Activated CD8-positive, alpha-beta T cell treated with anti-CD3 and anti-CD28 coated beads for 36 hours (primary cell): ENCODE measurements at regions not wholly inside any gene's neighbourhood (a gene's known extent, or its start where the extent isn't known, plus 50 kb on each side); places are given as distances from the start of the nearest gene placed in this dataset.

ENCODE experiments used
- ATAC-seq: fragments of 200-7000 bp; cut with Tn5 transposase; one replicate; pipeline ENCODE4 v1.10.0; 2021; ENCODE audit warnings: mild to moderate bottlenecking, moderate library complexity
- CTCF ChIA-PET: fragments of 350-600 bp; sonication (Branson Sonifier 250); formaldehyde crosslinking; loops from one replicate; lab custom pipeline; 2021; ENCODE audit warnings: antibody characterized with exemption; lab: Charles Lee
- POLR2A ChIA-PET: fragments of 350-600 bp; sonication (Branson Sonifier 250); formaldehyde crosslinking; loops from one replicate; lab custom pipeline; 2021; ENCODE audit warnings: antibody characterized with exemption; lab: Charles Lee
- DNase-seq: peaks from one replicate; pipeline ENCODE4 v3.0.0-alpha.2; 2020
- H3K27ac Mint-ChIP-seq: one replicate; pipeline ENCODE4 v1.8.0; 2021; ENCODE audit warnings: mild to moderate bottlenecking, mixed read lengths
- H3K27me3 Mint-ChIP-seq: one replicate; pipeline ENCODE4 v1.8.0; 2021; ENCODE audit warnings: mixed read lengths
- H3K36me3 Mint-ChIP-seq: one replicate; pipeline ENCODE4 v1.8.0; 2021; ENCODE audit warnings: low read depth, mixed read lengths
- H3K4me1 Mint-ChIP-seq: one replicate; pipeline ENCODE4 v1.8.0; 2021; ENCODE audit warnings: low read depth, mixed read lengths
- H3K4me3 Mint-ChIP-seq: one replicate; pipeline ENCODE4 v1.8.0; 2021; ENCODE audit warnings: mild to moderate bottlenecking, moderate library complexity, mixed read lengths
- H3K9me3 Mint-ChIP-seq: one replicate; pipeline ENCODE4 v1.8.0; 2021; ENCODE audit warnings: mixed read lengths
- CTCF ChIP-seq: fragments of 200-600 bp; IDR thresholded peaks from one replicate; pipeline ENCODE4 v1.8.0; 2022; ENCODE audit warnings: antibody characterized with exemption, mild to moderate bottlenecking
- intact Hi-C: fragments of 100-400 bp; cut with micrococcal nuclease; formaldehyde crosslinking; loops from one replicate; pipeline ENCODE4 v1.10.0; 2022

DNA sequence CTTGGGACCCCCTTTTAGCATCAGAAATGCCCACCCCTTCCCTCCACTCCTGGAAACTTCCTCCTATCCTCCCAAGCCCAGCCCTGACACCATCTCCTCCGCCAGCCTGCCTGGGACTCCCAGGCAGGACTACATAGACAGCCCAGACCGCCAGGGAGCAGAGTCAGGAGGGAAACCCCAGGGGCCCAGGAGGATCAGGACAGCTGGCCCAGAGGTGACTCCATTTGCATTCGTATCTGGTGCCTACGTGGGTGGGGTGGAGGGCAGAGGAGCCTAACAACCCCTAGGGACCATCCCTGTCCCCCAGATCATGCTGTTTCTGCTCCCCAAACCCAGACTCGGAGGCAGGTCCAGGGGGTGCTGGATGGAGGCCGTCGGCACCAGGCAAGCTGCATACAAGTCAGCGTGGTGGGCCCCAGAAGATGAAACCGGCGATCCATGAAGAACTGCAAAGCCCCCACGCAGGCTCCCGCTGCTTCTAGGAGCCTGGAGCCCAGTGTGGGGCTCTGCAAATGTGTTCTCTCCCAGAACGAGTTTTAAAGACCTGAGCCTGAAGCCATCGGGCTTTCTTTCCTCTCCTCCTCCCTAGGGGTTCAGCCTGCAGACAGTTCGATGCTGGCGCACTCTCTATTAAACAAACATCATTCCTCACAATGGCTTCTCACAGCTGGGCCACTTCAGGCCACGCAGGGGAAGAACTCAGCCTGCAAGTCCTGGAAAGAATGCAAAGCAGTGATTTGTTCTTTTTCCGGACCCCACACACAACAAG is 1506.8 kb downstream of the BRD1 start:
- Mint-ChIP-seq H3K4me3 (no peak overlapping the region), H3K27ac (no peak overlapping the region), H3K36me3 (no peaks in the 10 kb centered on the region), H3K9me3 (peaks cover 7% of the 10 kb centered on the region), H3K4me1 (no peaks in the 10 kb centered on the region), H3K27me3 (peaks cover 2% of the 10 kb centered on the region)
- intact Hi-C loops, result no loop called here
- no peak for TF ChIP-seq CTCF
- ATAC-seq (no peak), DNase-seq (no peak)
- POLR2A ChIA-PET, result no interaction called here
- CTCF ChIA-PET, result no interaction called here

GRCh38 chr22:48320048-48320682 is 1507.5 kb downstream of the BRD1 start:
- DNase-seq (no peak), ATAC-seq (no peak)
- no peaks in the 10 kb centered on the region for H3K4me1 Mint-ChIP-seq
- H3K36me3 Mint-ChIP-seq, result no peaks in the 10 kb centered on the region
- intact Hi-C loops, result no loop called here
- no peak overlapping the region for H3K27ac Mint-ChIP-seq
- peaks cover 2% of the 10 kb centered on the region for H3K27me3 Mint-ChIP-seq
- ChIA-PET CTCF (no interaction called here), POLR2A (no interaction called here)
- no peak overlapping the region for H3K4me3 Mint-ChIP-seq
- H3K9me3 Mint-ChIP-seq, result peaks cover 5% of the 10 kb centered on the region
- no peak for TF ChIP-seq CTCF

DNA sequence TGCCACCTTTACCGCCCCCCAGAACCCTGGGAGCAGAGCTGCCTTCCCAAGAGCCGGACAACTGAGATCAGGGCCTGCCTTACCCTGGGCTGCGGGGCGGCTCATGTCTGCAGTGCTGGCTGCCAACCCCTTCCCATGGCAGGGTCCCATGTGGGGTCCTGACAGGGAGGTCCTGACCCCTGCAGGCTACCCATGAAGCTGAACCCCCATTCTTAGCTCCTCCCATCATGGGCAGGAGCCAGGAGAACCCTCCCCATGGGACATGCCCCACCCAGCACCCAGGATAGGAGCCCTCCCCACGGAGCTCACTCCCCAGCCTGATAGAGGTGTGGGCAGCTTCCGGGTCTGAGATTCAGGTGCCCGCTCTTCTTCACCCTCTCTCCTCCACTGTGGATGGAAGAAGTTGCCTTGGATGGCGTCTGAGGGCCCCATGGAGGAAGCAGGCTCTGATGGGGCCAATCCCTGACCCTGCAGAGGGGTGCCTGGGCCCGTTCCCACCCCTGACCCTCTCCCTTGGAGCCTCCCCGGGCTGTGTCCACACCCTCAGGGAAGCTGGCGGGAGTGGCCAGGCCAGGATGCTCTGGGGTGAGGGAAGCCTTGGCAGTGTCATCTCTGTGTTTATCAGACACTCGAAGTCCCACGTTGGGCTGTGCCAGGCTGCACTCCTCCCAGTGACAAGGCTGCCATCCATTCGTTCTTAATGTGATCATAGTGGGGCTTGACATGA is 1508.2 kb downstream of the BRD1 start:
- Mint-ChIP-seq H3K4me3 (no peak overlapping the region), H3K9me3 (peaks cover 5% of the 10 kb centered on the region), H3K27ac (no peak overlapping the region), H3K36me3 (no peaks in the 10 kb centered on the region), H3K4me1 (no peaks in the 10 kb centered on the region), H3K27me3 (peaks cover 2% of the 10 kb centered on the region)
- DNase-seq (no peak), ATAC-seq (no peak)
- no peak for TF ChIP-seq CTCF
- intact Hi-C loops, result no loop called here
- CTCF ChIA-PET, result no interaction called here
- POLR2A ChIA-PET, result no interaction called here

DNA sequence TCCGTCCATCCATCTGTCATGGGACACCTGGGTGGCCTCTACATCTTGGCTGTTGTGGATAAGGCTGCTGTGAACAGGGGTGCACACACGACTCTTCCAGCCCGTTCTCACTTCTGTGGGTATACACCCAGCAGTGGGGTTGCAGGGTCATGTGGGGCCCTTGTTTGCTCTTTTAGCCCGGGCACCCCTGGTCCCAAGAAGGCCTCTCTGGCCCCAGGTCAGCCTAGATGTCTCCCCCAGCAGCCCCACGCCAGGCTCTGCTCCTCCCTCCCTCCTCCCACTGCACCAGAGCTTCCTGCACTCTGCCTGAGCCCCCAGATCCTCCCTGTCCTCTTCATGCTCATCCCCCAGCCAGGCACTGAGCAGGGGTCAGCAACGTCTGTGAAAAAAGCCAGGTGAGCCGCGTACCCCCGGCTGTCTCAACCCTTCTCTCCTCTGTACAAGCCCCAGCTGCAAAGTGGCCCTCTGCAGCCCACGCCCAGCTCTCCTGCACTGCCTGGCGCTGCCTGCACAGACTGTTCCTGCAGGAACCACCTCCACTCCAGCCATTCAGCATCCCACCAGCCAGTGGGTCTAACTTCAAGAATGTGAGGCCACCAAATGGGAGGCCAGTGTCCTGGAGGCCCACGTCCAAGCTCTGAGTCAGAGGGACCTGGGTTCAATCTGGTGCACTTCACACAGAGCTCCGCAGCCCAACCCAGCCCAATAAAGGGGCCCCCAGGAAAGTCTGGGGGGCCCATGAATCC is 1508.9 kb downstream of the BRD1 start:
- Mint-ChIP-seq H3K27me3 (peaks cover 2% of the 10 kb centered on the region), H3K9me3 (no peaks in the 10 kb centered on the region), H3K4me1 (no peaks in the 10 kb centered on the region), H3K4me3 (no peak overlapping the region), H3K36me3 (no peaks in the 10 kb centered on the region), H3K27ac (no peak overlapping the region)
- ATAC-seq (no peak), DNase-seq (no peak)
- intact Hi-C loops, result no loop called here
- CTCF ChIA-PET, result no interaction called here
- TF ChIP-seq CTCF, result no peak
- POLR2A ChIA-PET, result no interaction called here
